Muscle of arm (tissue), 1 donor: ENCODE measurements at regions not wholly inside any gene's neighbourhood (a gene's known extent, or its start where the extent isn't known, plus 50 kb on each side); places are given as distances from the start of the nearest gene placed in this dataset.

Experiments used
- DNase-seq: peaks from one replicate; pipeline ENCODE4 v3.0.0-alpha.2; 2013

DNA sequence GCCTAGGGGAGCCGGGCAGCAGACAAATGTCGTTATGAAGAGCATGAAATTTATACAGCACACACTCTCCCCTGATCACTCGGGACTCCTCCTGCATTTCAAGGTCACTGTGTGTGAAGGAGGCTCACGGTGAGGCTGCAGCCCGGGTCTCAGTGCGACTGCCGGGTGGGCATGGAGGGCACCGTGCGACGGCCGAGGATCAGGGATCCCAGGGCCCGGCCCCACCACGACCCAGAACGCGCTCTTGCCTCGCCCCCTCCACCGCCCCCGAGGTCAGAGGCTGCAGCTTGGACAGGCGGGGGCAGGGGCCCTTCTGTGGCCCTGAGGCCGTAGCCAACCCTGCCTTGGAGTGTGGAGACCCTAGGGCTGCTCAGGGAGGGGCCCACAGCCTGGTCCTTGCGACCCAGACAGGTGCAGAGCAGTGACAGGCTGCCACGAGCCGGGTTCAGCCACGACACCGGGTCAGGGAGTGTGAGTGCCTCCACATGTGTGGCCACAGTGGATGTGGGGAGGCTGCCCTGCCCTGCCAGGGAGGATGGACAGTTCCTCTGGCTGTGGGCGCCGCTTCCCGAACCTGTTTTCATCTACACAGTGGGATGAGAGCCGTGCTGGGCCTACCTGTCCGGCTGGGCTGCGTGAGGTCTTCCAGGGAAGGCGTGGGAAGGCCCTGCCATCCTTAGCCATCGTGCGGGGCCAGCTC is 89.3 kb upstream of the NKX1-1 start:
- DNase-seq = no peak

DNA sequence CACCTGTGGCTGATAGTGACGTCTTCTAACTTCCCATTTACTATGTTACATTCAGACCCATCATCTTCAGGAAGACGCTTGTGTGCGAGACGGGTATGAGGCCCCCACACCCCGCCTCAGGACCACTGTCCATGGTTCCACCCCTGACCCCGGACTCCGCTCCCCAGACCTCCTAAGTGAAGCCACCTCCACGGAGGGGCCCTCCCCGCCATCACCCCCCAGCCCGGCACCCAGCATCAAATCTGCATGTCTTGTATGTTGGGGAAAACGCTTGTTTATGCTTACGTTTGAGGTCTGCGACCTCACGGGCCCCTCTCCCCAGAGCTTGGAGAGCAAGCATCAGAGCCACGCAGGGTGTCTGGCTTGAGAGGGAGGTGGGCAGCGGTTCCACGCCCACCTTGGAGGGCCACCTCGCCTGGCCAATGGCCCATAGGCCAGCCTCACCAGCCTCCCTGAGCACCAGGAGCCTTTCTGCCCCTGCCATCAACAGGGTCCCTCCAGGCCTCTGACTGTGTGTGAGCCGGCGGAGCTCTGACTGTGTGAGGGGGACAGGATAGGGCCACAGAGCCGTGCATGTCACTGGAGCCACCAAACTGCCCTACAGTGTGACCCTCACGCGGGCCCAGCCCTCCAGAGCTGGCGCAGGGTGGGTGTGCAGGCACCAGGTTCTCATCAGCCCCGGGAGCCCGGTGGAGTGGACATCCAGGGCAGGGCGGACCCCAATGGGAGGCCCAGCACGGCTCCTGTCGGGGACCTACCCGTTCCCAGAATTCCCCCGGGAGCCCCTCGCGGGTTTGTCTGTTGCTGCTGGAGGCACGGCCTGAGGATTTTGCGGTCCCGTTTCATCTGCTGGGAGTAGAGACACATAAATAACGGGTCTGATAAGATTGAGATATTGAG is 88.4 kb upstream of the NKX1-1 start:
- no peak for DNase-seq

DNA sequence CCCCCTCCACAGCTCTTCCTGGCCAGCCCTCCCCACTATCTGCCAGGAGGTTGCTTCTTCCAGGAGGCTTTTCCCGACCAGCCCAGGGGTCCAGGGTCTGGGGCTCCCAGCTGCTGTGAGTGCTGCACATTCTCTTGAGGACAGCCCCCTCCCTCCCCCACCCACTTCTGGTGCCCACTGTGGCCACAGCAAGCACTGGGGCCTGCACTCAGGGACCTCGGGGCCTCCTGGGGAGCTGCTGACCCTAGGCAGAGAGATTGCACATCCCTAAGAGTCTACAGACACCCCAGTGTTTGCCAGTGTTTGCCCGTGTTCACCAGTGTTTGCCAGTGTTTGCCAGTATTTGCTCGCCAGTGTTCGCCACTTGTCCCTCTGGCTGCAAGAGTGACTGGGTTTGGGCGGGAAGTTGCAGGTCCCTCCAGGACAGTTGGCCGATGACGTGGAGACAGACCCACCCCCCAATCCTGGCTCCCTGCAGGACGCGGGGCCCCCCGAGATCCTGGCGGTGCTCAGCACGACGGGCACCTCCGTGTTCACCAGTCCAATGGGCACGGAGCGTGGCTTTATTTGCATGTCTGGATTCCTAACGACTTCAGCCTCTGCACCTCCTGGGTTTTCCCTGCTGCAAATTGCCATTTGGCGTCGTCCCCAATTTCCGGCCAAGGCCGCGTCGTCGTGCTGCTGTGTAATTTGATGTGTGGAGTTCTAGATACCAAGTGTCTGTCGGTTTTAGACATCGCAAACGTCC is 87.5 kb upstream of the NKX1-1 start:
- DNase-seq = no peak

DNA sequence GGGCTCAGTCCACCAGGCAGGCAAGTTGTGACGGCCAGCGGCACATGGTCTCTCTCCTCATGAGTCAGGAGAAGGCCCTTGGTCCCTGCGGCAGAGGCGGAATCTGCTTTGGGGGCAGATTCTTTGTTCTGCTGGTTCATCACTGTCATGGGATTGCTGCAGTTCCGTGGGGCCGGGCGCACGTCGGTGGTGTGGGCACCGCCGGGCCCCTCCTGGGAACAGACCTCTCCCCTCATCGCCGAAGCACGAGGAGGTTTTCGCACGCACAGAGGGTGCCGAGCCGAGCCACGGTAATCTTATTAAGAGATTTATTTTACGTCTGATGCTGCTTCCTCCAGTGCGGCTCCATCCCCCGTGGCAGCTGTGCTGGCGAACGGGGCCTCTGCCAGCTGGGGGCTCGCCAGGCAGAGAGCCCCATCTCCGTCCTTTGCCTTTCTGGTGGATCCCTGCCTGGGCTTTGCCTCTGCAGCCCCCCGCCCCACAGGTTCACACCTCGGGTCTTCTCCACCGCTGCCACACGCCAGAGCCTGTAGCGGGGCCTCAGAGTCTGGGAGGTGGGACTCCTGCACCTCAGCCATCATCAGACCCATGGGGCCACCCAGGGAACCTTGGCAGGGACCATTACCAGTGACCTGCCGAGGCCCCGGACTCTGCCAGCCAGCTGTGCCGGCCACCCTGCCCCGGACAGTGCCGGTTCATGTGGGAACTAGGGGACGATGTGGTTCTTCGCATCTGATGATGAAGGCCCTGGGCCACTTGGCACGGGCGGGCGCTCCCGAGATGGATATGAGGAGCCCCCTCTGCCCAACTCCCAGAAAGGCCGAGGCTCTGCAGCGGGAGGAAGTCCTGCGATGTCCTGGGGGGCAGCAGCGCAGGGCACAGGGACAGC is 86.7 kb upstream of the NKX1-1 start:
- no peak for DNase-seq

DNA sequence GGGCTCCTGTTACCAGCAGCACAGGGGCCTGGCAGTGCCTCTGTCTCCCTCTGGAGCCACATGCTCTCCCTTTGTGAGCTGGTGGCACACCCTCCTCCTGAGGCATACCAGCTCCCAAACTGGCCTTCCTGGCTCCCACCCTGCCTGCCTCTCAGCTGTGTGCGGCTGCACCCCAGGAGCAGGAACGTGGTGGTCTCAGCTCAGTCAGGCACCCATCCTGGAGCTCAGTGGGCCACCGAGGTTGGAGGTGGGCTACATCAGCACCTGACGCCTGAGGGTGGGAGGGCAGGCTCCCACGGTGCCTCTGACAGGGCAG is 85.9 kb upstream of the NKX1-1 start:
- DNase-seq = no peak

DNA sequence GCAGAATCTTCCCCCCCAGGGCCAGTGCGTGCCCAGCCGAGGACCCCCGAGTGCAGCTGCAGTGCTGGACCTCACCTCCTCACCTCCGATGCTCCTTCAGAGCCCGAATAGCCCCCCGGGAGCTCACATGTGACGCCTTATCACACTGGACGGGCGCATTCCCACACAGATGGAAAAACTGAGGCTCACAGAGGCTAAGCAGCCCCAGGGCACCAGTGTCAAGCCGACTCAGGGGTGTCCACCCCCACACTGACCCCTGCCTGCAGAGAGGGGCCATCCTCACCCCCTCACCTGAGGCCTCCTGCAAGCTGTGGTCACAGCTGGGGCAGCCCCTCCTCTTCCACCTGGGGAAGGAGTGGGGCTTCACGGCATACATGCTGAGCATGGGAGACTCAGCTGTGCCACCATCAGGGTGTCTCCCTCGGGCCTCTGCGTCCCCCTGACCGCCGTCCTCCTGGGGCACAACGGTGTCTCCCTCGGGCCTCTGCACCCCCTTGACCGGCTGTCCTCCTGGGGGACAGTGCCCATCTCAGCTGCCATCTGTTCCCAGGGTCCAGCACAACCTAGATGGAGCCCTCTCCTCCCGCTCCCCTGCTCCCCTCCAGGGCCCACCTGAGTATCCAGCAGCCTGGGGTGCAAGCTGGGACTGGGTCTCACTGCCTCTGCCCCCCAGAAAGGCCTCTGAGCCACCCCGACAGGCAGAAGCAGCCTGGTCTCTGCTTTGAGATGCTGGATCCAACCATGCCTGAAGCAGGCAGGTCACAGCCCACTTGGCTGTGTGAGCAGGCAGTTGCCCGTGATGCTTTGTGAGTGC is 85.3 kb upstream of the NKX1-1 start:
- DNase-seq = no peak

DNA sequence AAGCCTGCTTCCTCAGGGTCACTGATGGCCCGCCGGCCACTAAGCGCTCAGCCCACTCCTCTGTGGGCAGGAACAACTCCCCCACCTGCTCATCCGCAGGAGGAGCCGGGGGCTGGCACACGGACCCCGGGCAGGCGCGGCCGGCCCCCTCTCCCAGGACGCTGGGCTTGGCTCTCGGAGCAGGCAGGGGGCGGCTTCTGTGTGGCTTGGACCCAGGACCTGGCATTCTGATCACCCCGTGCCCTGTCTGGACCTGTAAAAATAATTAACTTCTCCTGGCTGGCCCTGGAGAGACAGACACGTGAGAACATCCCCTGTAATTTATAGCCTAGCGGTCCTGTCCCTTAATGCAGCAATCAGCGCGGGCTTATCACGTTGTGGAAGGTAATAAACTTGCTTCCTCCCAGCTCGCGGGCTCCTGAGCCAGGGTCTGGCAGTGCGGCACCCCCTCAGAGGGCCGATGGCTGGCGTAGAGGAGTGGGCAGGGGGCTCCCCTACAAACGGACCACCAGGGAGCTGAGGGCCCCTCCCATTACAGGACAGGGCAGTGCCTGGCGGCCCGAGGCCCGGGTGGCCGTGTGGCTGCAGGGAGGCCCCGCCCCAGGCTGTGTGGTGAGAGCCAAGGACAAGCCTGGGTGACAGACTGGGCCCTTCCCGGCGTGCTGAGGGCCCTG is 84.5 kb upstream of the NKX1-1 start:
- DNase-seq = no peak

DNA sequence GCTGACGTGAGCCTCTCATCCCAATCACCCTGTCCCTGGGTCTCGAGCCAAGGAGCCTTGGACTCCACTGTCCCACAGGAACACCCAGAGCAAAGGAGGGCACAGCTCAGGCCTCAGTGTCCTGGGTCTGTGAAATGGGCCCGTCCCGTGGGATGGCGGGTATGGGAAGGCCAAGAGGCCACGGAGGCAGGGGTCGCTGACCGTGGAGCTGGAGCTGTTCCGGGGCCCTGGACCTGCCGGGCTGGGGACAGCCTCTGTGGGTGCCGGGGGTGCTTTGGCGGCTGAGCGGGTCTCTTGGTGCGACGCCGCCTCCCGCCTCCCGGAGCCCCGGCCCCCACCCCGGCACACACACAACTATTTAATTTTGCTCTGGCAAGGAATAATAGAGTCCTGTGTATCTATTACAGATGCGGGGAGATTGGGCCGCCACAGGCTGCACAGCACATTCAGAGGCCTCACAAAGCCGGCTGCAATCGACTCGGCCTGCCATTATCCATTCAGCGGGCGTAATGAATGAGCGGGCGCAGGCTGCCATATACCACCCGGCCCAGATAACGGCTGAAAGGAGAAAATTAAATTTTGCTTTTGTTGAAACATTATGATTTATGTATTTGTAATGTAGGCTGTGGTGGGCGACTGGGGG is 83.9 kb upstream of the NKX1-1 start:
- DNase-seq = no peak

DNA sequence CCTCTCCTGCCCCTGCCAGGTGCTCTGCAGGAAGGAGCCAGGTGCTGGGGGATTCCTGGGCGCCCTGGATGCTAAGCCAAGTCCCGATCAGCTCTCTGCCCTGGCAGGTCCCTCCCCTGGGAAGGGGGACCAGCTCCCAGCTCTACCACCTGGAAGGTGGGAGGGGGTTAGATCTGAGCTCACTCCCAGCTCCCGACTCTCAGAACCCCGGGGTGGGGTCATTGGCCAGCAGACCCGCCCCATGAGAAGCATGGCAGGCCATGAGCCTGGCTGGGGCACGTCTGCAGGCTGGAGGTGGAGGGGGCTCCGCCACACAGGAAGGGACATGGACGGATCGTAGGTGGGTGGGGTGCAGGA is 83.4 kb upstream of the NKX1-1 start:
- DNase-seq = no peak

DNA sequence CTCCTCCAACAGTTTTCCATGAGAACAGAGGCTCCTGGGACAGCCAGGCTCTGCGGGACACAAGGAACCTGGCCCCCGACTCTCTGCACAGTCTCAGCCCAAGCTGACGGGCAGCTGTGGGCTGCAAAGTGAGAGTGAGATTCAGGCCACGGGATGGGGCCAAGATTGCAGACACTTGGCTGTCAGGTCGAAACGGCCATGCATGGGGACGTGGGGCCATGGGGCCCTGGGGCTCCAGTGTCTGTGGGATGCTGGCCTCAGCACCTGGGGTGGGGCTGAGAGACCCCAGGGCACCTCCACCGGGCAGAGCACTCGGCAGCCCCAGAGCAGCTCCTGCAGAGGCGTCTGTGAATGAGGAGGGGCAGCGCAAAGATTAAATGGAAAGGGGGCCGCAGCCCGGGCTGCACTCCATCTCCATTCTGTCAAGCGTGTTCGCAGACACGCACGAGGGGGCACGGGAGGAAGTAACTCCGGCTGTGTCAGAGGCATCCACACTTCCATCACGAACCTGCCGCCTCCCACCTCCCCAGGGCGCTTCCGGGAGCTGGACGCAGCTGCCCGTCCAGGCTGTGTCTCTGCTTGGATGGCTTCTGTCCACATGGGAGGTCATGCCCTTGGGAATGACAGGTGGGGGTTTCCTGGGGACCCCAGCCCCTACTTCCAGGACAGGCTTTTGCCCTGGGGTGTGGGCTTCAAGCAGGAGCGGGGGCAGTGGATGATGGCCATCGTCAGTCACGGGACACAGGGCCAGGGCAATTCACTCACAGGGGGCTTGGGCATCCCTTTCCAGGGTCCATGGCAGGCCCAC is 82.8 kb upstream of the NKX1-1 start:
- DNase-seq = no peak

DNA sequence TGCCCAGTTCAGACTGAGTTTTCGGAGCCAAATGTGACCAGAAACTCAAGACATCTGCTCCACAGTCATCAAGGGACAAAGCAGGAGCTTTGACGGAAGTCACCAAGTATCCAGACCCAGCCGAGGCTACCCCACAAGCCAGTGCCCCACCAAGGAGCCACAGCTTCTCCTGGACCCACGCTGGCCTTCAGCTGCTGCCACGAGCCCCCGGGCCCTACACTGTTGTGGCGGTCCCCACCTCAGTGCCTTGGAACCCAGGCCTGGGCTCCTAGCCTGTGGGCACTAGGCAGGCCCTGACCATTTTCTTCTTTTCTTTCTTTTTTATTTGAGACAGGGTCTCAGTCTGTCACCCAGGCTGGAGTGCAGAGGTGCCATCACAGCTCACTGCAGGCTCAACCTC is 82.1 kb upstream of the NKX1-1 start:
- DNase-seq = no peak

DNA sequence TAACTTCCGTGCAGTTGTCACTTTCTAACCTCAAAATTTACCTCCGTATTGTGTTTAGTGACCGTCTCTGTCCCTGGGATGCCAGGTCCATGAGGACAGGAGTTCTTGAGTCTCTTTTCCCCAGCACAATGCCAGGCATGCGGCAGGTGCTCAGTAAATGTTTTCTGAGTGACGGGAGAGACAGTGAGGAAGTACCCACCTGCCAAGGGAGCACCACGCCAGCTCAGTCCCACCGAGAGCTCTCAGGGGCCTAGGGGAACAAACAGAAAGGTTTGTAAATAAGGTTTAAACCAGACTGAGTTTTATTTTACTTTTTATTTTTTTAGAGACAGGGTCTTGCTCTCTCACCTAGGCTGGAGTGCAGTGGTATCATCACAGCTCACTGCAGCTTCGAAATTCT is 81.5 kb upstream of the NKX1-1 start:
- no peak for DNase-seq

DNA sequence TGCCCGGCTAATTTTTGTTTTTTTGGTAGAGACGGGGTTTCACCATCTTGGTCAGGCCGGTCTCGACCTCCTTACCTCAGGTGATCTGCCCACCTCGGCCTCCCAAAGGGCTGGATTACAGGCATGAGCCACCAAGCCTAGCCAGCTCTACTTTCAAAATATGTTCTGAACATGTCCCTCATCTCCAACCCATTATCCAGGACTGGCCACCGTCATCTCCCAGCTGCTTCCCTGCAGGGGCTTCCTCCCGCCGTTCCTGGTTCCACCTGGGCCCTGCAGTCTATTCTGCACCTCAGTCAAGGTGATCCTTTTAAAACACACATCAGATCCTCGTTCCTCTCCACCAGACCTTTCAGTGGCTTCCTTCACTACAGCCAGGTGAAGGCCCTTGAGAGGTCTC is 80.9 kb upstream of the NKX1-1 start:
- DNase-seq = no peak

DNA sequence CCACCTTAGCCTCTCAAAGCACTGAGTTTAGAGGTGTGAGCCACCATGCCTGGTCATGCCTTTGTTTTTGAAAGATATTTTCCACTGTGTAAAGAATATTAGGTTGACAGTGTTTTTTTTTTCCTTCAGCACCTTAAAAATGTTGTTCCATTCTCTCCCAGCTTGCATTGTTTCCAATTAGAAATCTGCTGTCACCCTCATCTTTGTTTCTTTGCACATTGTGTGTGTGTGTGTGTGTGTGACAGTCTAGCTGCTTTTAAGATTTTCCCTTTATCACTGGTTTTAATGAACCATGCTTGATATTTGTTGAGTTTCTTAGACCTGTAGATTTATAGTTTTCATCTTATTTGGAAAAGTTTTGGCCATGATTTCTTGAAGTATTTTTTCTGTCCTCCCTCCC is 79.0 kb upstream of the NKX1-1 start:
- no peak for DNase-seq

DNA sequence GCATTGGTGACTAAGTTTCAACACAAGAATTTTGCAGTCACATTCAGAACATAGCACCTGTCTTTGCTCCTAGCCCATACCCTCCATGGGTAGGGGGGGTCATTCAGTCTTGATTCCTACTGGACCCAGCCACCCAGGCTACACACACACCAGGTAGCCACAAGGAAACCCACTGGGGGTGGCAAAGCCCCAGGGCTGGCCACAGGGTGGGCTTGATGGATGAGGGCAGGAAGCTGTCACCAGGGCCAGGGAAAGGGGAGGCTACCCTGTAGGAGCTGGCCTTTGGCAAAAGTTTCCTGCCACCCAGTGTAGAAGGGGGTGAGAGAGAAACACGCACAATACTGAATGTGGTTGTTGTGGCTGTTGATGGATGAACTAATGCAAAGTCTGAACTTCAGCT is 74.5 kb upstream of the NKX1-1 start:
- DNase-seq = no peak

DNA sequence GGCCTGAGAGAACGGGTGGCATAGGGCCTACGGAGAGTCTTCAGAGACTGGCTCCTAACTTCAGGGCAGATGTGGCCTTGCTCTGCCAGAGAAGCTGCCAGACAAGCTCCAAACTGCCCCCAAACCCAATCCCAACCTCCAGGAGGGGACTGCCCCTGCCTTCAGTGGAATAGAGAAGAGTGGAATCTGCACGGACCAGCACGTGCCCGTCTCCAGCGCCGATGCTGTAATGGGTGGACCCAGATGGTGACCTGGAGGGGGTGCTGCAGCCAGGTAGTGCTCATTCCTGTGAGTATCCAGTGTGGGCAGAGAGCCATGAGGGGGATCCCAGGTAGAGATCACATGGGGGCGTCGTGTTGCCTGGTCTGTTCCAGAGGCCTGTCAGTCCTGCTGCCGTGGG is 73.2 kb upstream of the NKX1-1 start:
- no peak for DNase-seq

DNA sequence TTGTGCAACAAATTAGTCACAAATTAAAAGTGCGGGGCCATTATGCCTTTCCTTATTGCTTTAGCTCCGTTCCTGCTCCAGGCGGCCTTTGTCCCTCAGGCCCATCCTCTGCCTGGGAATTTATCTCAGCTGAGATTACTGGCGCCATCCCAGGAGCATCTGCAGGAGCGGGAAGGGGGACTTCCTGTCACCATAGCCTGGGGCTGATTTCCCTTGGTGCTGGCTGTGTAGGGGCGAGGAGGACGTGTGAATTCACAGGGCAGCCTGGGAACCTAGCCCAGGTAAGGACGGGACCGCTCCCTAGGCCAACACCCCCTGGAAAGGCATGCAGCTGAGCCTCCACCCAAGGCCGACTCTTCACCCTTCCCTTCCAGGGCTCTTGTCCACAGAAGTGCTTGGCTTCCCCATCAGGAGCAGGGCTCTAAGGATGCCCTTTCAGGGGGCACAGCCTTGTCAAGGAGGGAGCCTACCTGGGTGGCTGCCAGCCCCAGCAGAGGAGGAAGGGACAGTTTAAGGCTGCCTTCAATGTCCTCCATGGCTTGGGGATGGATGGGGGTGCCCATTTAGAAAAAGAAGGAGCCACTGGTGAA is 72.6 kb upstream of the NKX1-1 start:
- DNase-seq = no peak

DNA sequence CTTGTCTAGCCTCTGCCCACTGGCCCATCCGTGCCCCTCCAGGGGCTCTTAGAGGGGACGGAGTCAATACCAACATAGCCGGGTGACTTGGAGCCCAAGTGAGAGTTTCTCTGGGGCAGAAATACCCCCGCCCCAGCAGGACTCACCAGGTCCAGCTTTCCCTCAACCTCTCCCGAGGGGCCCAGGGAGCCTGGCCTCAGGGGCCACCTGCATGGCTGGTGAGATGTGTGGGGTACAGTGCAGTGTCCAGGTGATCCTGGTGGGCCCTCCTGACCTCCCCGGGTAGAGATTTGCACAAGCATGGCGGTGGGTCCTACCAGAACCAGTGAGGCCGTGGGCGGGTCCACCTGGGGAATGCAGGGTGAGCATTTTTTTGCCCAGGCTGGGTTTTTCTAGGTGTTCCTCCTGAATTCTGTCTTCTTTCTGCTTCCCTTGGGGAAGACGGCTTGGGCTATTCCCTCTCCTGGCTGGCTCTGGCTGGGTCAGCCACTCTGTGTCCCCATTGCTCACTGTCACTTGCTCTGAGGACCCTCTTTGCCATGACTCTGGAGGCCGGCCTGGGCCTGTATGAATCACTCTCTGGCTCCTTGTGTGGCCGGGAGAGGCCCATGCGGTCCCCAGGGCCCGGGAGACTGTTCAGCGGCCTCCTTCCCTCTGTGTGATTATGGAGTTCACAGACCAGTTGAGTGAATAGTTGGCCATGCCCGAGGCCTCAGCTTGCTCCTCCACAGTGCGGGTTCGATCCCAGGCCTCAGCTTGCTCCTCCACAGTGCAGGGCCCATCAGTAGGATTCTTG is 71.0 kb upstream of the NKX1-1 start:
- no peak for DNase-seq
